WTC11 (cell line): ENCODE measurements at regions not wholly inside any gene's neighbourhood (a gene's known extent, or its start where the extent isn't known, plus 50 kb on each side); places are given as distances from the start of the nearest gene placed in this dataset.

Source experiments
- ATAC-seq: fragments of 200-7000 bp; cut with Tn5 transposase; 2 replicates; pipeline ENCODE4 v1.10.0; 2021; ENCODE audit warnings: mild to moderate bottlenecking, moderate library complexity
- CTCF ChIA-PET: fragments of 300-600 bp; sonication (Branson Sonifier 250); formaldehyde crosslinking; loops from one replicate; lab custom pipeline; 2021; ENCODE audit warnings: antibody characterized with exemption; lab: Charles Lee
- POLR2A ChIA-PET: fragments of 350-600 bp; sonication (Branson Sonifier 250); formaldehyde crosslinking; loops from one replicate; lab custom pipeline; 2021; ENCODE audit warnings: antibody characterized with exemption; lab: Charles Lee
- DNase-seq: peaks from one replicate; pipeline ENCODE4 v3.0.0; 2021; ENCODE audit warnings: low spot score
- H3K27ac Mint-ChIP-seq: 2 replicates; pipeline ENCODE4 v1.8.0; 2021; ENCODE audit warnings: mixed read lengths
- H3K27me3 Mint-ChIP-seq: 2 replicates; pipeline ENCODE4 v1.8.0; 2021; ENCODE audit warnings: low read depth, mild to moderate bottlenecking, moderate library complexity, mixed read lengths
- H3K36me3 Mint-ChIP-seq: 2 replicates; pipeline ENCODE4 v1.8.0; 2021; ENCODE audit warnings: mixed read lengths
- H3K4me1 Mint-ChIP-seq: 2 replicates; pipeline ENCODE4 v1.8.0; 2022; ENCODE audit warnings: mixed read lengths
- H3K4me3 Mint-ChIP-seq: 2 replicates; pipeline ENCODE4 v1.8.0; 2021; ENCODE audit warnings: mild to moderate bottlenecking, moderate library complexity, mixed read lengths
- H3K9me3 Mint-ChIP-seq: 2 replicates; pipeline ENCODE4 v1.8.0; 2021; ENCODE audit warnings: mixed read lengths
- ATF1 ChIP-seq: sonication (generic); formaldehyde crosslinking; IDR thresholded peaks from 2 replicates; pipeline ENCODE4 v1.8.1; 2023; ENCODE audit warnings: mild to moderate bottlenecking, moderate library complexity, missing genetic modification reagents
- CREB1 ChIP-seq: sonication (generic); formaldehyde crosslinking; IDR thresholded peaks from 2 replicates; pipeline ENCODE4 v1.8.0; 2023; ENCODE audit warnings: mild to moderate bottlenecking, missing genetic modification reagents
- E2F4 ChIP-seq: sonication (generic); formaldehyde crosslinking; IDR thresholded peaks from 2 replicates; pipeline ENCODE4 v1.8.1; 2022; ENCODE audit warnings: low read depth, mild to moderate bottlenecking, moderate library complexity, missing genetic modification reagents, borderline replicate concordance
- GRHL2 ChIP-seq: fragments of 250-450 bp; sonication (Bioruptor Pico); IDR thresholded peaks from 2 replicates; pipeline ENCODE4 v1.8.0; 2022; ENCODE audit warnings: mild to moderate bottlenecking, moderate library complexity; ENCODE audit not compliant: insufficient replicate concordance, severe bottlenecking
- PRRX2 ChIP-seq: fragments of 250-450 bp; sonication (Bioruptor Pico); IDR thresholded peaks from 2 replicates; pipeline ENCODE4 v1.8.0; 2021; ENCODE audit warnings: mild to moderate bottlenecking
- RORB ChIP-seq: fragments of 250-450 bp; sonication (Bioruptor Pico); IDR thresholded peaks from 2 replicates; pipeline ENCODE4 v1.9.0; 2021; ENCODE audit warnings: mild to moderate bottlenecking
- TEAD4 ChIP-seq: sonication (generic); formaldehyde crosslinking; IDR thresholded peaks from 2 replicates; pipeline ENCODE4 v1.8.0; 2022; ENCODE audit warnings: mild to moderate bottlenecking, missing genetic modification reagents
- TP53 ChIP-seq: sonication (generic); formaldehyde crosslinking; IDR thresholded peaks from 2 replicates; pipeline ENCODE4 v1.8.1; 2023; ENCODE audit warnings: mild to moderate bottlenecking, missing genetic modification reagents
- USF1 ChIP-seq: sonication (generic); formaldehyde crosslinking; IDR thresholded peaks from 2 replicates; pipeline ENCODE4 v1.8.0; 2022; ENCODE audit warnings: mild to moderate bottlenecking, missing genetic modification reagents
- ZMAT4 ChIP-seq: fragments of 250-450 bp; sonication (Bioruptor Pico); IDR thresholded peaks from 2 replicates; pipeline ENCODE4 v1.9.0; 2021; ENCODE audit warnings: mild to moderate bottlenecking
- ZNF138 ChIP-seq: sonication (generic); formaldehyde crosslinking; conservative IDR thresholded peaks from 2 replicates; pipeline ENCODE4 v1.8.1; 2022; ENCODE audit warnings: mild to moderate bottlenecking, moderate library complexity, missing genetic modification reagents
- ZNF232 ChIP-seq: sonication (generic); formaldehyde crosslinking; IDR thresholded peaks from 2 replicates; pipeline ENCODE4 v1.8.0; 2022; ENCODE audit warnings: mild to moderate bottlenecking, missing genetic modification reagents
- ZNF416 ChIP-seq: fragments of 250-450 bp; sonication (Bioruptor Pico); IDR thresholded peaks from 2 replicates; pipeline ENCODE4 v1.9.0; 2021; ENCODE audit warnings: mild to moderate bottlenecking, inconsistent platforms
- ZNF532 ChIP-seq: fragments of 250-450 bp; sonication (Bioruptor Pico); IDR thresholded peaks from 2 replicates; pipeline ENCODE4 v1.9.0; 2021; ENCODE audit warnings: mild to moderate bottlenecking, borderline replicate concordance
- ZSCAN18 ChIP-seq: fragments of 250-450 bp; sonication (Bioruptor Pico); IDR thresholded peaks from 2 replicates; pipeline ENCODE4 v2.1.2; 2022; ENCODE audit warnings: mild to moderate bottlenecking, moderate library complexity
- TF ChIP-seq, protein P1 (sequence below): sonication (generic); formaldehyde crosslinking; IDR thresholded peaks from 2 replicates; pipeline ENCODE4 v1.8.0; 2023; ENCODE audit warnings: missing genetic modification reagents
- TF ChIP-seq, protein P2 (sequence below): sonication (generic); formaldehyde crosslinking; IDR thresholded peaks from 2 replicates; pipeline ENCODE4 v1.8.0; 2022; ENCODE audit warnings: mild to moderate bottlenecking, missing genetic modification reagents
- TF ChIP-seq, protein P3 (sequence below): sonication (generic); formaldehyde crosslinking; IDR thresholded peaks from 2 replicates; pipeline ENCODE4 v1.8.1; 2023; ENCODE audit warnings: mild to moderate bottlenecking, missing genetic modification reagents, moderate library complexity
- TF ChIP-seq, protein P4 (sequence below): fragments of 250-450 bp; sonication (Bioruptor Pico); IDR thresholded peaks from 2 replicates; pipeline ENCODE4 v1.8.0; 2021; ENCODE audit warnings: mild to moderate bottlenecking

DNA sequence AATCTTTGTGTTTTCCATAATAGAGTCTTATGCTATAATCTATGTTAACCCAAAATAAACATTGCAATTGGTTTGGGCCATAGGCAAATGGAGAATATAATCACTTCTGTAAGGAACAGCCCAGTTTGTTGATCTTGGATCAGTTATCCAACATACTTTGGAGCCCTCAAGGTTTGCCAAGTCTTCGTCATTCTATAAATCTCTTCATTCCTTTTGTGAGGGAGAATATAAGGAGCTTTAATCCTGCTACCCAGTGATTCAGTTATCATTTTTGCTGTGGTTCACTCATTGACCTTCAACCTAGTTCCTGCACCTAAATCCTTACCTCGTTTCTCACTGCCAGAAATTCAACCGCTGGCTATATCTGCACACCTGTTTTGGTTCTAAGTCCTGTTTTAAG, 500.3 kb upstream of the PTCHD4 start:
- Mint-ChIP-seq H3K27ac (no peak overlapping the region), H3K36me3 (no peaks in the 10 kb centered on the region), H3K4me3 (no peak overlapping the region), H3K4me1 (no peaks in the 10 kb centered on the region), H3K27me3 (no peaks in the 10 kb centered on the region), H3K9me3 (peaks cover under 1% of the 10 kb centered on the region)
- ATAC-seq (no peak), DNase-seq (no peak)
- CTCF ChIA-PET: no interaction called here
- POLR2A ChIA-PET: no interaction called here
- TF ChIP-seq, protein P1, sequence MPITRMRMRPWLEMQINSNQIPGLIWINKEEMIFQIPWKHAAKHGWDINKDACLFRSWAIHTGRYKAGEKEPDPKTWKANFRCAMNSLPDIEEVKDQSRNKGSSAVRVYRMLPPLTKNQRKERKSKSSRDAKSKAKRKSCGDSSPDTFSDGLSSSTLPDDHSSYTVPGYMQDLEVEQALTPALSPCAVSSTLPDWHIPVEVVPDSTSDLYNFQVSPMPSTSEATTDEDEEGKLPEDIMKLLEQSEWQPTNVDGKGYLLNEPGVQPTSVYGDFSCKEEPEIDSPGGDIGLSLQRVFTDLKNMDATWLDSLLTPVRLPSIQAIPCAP: no peak
- TF ChIP-seq, protein P2, sequence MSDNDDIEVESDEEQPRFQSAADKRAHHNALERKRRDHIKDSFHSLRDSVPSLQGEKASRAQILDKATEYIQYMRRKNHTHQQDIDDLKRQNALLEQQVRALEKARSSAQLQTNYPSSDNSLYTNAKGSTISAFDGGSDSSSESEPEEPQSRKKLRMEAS (CRISPR knock-in tag): no peak
- no peak for TF ChIP-seq ATF1 (CRISPR knock-in tag)
- no peak for TF ChIP-seq ZNF416 (CRISPR knock-in tag)
- TF ChIP-seq RORB: no peak
- no peak for TF ChIP-seq GRHL2
- TF ChIP-seq PRRX2: no peak
- TF ChIP-seq TP53 (CRISPR knock-in tag): no peak
- no peak for TF ChIP-seq ZNF532 (CRISPR knock-in tag)
- TF ChIP-seq TEAD4: no peak
- no peak for TF ChIP-seq ZSCAN18 (CRISPR knock-in tag)
- TF ChIP-seq, all 79 proteins: peak for 0

- ChIA-PET POLR2A (no interaction called here), CTCF (no interaction called here)
- Mint-ChIP-seq H3K9me3 (no peaks in the 10 kb centered on the region), H3K27me3 (no peaks in the 10 kb centered on the region), H3K36me3 (no peaks in the 10 kb centered on the region), H3K27ac (no peak overlapping the region), H3K4me1 (no peaks in the 10 kb centered on the region), H3K4me3 (no peak overlapping the region)
- DNase-seq: no peak
- TF ChIP-seq E2F4 (CRISPR knock-in tag) (no peak), USF1 (CRISPR knock-in tag) (no peak), ZNF232 (CRISPR knock-in tag) (no peak), ZMAT4 (CRISPR knock-in tag) (no peak), CREB1 (CRISPR knock-in tag) (no peak), RORB (no peak), ZNF138 (CRISPR knock-in tag) (no peak)
- TF ChIP-seq, protein P3, sequence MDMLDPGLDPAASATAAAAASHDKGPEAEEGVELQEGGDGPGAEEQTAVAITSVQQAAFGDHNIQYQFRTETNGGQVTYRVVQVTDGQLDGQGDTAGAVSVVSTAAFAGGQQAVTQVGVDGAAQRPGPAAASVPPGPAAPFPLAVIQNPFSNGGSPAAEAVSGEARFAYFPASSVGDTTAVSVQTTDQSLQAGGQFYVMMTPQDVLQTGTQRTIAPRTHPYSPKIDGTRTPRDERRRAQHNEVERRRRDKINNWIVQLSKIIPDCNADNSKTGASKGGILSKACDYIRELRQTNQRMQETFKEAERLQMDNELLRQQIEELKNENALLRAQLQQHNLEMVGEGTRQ: no peak
- TF ChIP-seq, protein P4, sequence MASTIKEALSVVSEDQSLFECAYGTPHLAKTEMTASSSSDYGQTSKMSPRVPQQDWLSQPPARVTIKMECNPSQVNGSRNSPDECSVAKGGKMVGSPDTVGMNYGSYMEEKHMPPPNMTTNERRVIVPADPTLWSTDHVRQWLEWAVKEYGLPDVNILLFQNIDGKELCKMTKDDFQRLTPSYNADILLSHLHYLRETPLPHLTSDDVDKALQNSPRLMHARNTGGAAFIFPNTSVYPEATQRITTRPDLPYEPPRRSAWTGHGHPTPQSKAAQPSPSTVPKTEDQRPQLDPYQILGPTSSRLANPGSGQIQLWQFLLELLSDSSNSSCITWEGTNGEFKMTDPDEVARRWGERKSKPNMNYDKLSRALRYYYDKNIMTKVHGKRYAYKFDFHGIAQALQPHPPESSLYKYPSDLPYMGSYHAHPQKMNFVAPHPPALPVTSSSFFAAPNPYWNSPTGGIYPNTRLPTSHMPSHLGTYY (CRISPR knock-in tag): no peak
- ATAC-seq: no peak
Measured at GRCh38 chr6:48610846-48611245, 499.8 kb upstream of the PTCHD4 start.
